MCF 10A (cell line): ENCODE measurements at regions not wholly inside any gene's neighbourhood (a gene's known extent, or its start where the extent isn't known, plus 50 kb on each side); places are given as distances from the start of the nearest gene placed in this dataset.
"Not testable (repeated sequence)": the region's sequence is repeated elsewhere in the genome, so short reads cannot be mapped to it uniquely, and the experiment has no call there.

Experiments
- BruUV-seq: library from RNA; stranded (reverse); fragments of 400-500 nt; replicated peaks from 2 replicates; lab custom pipeline; 2021; lab: Mats Ljungman, UMichigan
- CTCF ChIA-PET: fragments of 300-600 bp; sonication (Branson Sonifier 250); formaldehyde crosslinking; extraction: SDS; loops from one replicate; lab custom pipeline; 2021; ENCODE audit warnings: antibody characterized with exemption, inconsistent platforms; lab: Yijun Ruan, JAX
- POLR2A ChIA-PET: fragments of 300-600, 350-650 bp; sonication (Branson Sonifier 250); formaldehyde crosslinking; extraction: SDS; loops from one replicate; lab custom pipeline; 2020; ENCODE audit warnings: antibody characterized with exemption, inconsistent platforms; lab: Yijun Ruan, JAX
- DNase-seq: peaks from one replicate; pipeline ENCODE4 v3.0.0-alpha.2; 2018; ENCODE audit not compliant: unreplicated experiment
- H3K27ac Mint-ChIP-seq: one replicate; pipeline ENCODE4 v1.8.0; 2022; ENCODE audit warnings: mild to moderate bottlenecking, low read depth, mixed read lengths; ENCODE audit not compliant: unreplicated experiment
- H3K27me3 Mint-ChIP-seq: one replicate; pipeline ENCODE4 v1.8.0; 2022; ENCODE audit warnings: mixed read lengths; ENCODE audit not compliant: insufficient read depth, unreplicated experiment
- H3K36me3 Mint-ChIP-seq: one replicate; pipeline ENCODE4 v1.8.0; 2022; ENCODE audit warnings: mild to moderate bottlenecking, moderate library complexity, mixed read lengths; ENCODE audit not compliant: insufficient read depth, unreplicated experiment
- H3K4me1 Mint-ChIP-seq: one replicate; pipeline ENCODE4 v1.8.0; 2022; ENCODE audit warnings: mixed read lengths; ENCODE audit not compliant: insufficient read depth, unreplicated experiment
- H3K4me3 Mint-ChIP-seq: one replicate; pipeline ENCODE4 v1.8.0; 2022; ENCODE audit warnings: mild to moderate bottlenecking, moderate library complexity, mixed read lengths; ENCODE audit not compliant: unreplicated experiment
- H3K9me3 Mint-ChIP-seq: one replicate; pipeline ENCODE4 v1.8.0; 2022; ENCODE audit warnings: mixed read lengths; ENCODE audit not compliant: unreplicated experiment
- CTCF ChIP-seq: fragments of 200-600 bp; IDR thresholded peaks from one replicate; pipeline ENCODE4 v1.8.0; 2022; ENCODE audit warnings: antibody characterized with exemption, mild to moderate bottlenecking; ENCODE audit not compliant: unreplicated experiment
- intact Hi-C: fragments of 100-400 bp; cut with micrococcal nuclease; formaldehyde crosslinking; loops from 2 replicates; pipeline ENCODE4 v1.14.1; 2022

- no peak overlapping the region for H3K27ac Mint-ChIP-seq
- peaks cover 31% of the 10 kb centered on the region for H3K27me3 Mint-ChIP-seq
- no peak overlapping the region for H3K4me3 Mint-ChIP-seq
- no peaks in the 10 kb centered on the region for H3K4me1 Mint-ChIP-seq
- BruUV-seq: no TSS peak
- no peak for DNase-seq
- peaks cover 11% of the 10 kb centered on the region for H3K9me3 Mint-ChIP-seq
- no peak for TF ChIP-seq CTCF
- CTCF ChIA-PET: no interaction called here
- H3K36me3 Mint-ChIP-seq: no peaks in the 10 kb centered on the region
- intact Hi-C loops: no loop called here
- POLR2A ChIA-PET: no interaction called here
Observed at GRCh38 chr17:27087935-27088766, 205.8 kb upstream of the WSB1 start.

- no peak overlapping the region for H3K4me3 Mint-ChIP-seq
- no peak overlapping the region for H3K27ac Mint-ChIP-seq
- TF ChIP-seq CTCF: no peak
- no peaks in the 10 kb centered on the region for H3K4me1 Mint-ChIP-seq
- intact Hi-C loops: no loop called here
- H3K36me3 Mint-ChIP-seq: no peaks in the 10 kb centered on the region
- CTCF ChIA-PET: no interaction called here
- peaks cover 31% of the 10 kb centered on the region for H3K27me3 Mint-ChIP-seq
- peaks cover 11% of the 10 kb centered on the region for H3K9me3 Mint-ChIP-seq
- no TSS peak for BruUV-seq
- POLR2A ChIA-PET: no interaction called here
- no peak for DNase-seq
Observed at GRCh38 chr17:27088767-27089078, 205.2 kb upstream of the WSB1 start.

GRCh38 chr17:27089079-27089928 lies 204.6 kb upstream of the WSB1 start:
- intact Hi-C loops, DNase-seq, H3K36me3 Mint-ChIP-seq, H3K27ac Mint-ChIP-seq, H3K4me3 Mint-ChIP-seq, POLR2A ChIA-PET, H3K4me1 Mint-ChIP-seq, BruUV-seq: not testable (repeated sequence)
- peaks cover 31% of the 10 kb centered on the region for H3K27me3 Mint-ChIP-seq
- H3K9me3 Mint-ChIP-seq: peaks cover 11% of the 10 kb centered on the region
- CTCF ChIA-PET: interaction anchor here (0.6 kb wide), 1 partner anchor 16 kb away, joined by 4 read pairs; no protein-coding TSS in a partner anchor

GRCh38 chr17:27089929-27090247 lies 204.0 kb upstream of the WSB1 start:
- intact Hi-C loops: no loop called here
- Mint-ChIP-seq H3K9me3 (peaks cover 11% of the 10 kb centered on the region), H3K27ac (no peak overlapping the region), H3K27me3 (peaks cover 31% of the 10 kb centered on the region), H3K4me3 (no peak overlapping the region), H3K36me3 (no peaks in the 10 kb centered on the region), H3K4me1 (no peaks in the 10 kb centered on the region)
- CTCF ChIA-PET: interaction anchor here (0.6 kb wide), 1 partner anchor 17 kb away, joined by 4 read pairs; no protein-coding TSS in a partner anchor
- DNase-seq: no peak
- POLR2A ChIA-PET: no interaction called here
- no peak for TF ChIP-seq CTCF
- no TSS peak for BruUV-seq

GRCh38 chr17:27090450-27091042 lies 203.4 kb upstream of the WSB1 start:
- CTCF ChIA-PET, intact Hi-C loops, BruUV-seq, POLR2A ChIA-PET, DNase-seq, H3K36me3 Mint-ChIP-seq, H3K4me3 Mint-ChIP-seq, H3K27ac Mint-ChIP-seq, H3K4me1 Mint-ChIP-seq: not testable (repeated sequence)
- Mint-ChIP-seq H3K27me3 (peaks cover 31% of the 10 kb centered on the region), H3K9me3 (peaks cover 11% of the 10 kb centered on the region)
